Trophoblast cell (in vitro differentiated cells and primary cell): ENCODE measurements at regions not wholly inside any gene's neighbourhood (a gene's known extent, or its start where the extent isn't known, plus 50 kb on each side); places are given as distances from the start of the nearest gene placed in this dataset.
"Not testable (repeated sequence)": the region's sequence is repeated elsewhere in the genome, so short reads cannot be mapped to it uniquely, and the experiment has no call there.

Experiments
- DNase-seq, 2 donors: peaks; one replicate each; pipeline ENCODE4 v3.0.0-alpha.2; 2016
- H2AFZ ChIP-seq: 2 replicates; pipeline ENCODE4 v1.6.1; 2013; ENCODE audit warnings: low read length, moderate library complexity, mild to moderate bottlenecking; ENCODE audit not compliant: insufficient read depth, poor library complexity
- H2AK5ac ChIP-seq: 2 replicates; pipeline ENCODE4 v1.6.1; 2013; ENCODE audit warnings: mild to moderate bottlenecking, low read length
- H2BK120ac ChIP-seq: 2 replicates; pipeline ENCODE4 v1.6.1; 2013; ENCODE audit warnings: low read length, mild to moderate bottlenecking, moderate library complexity; ENCODE audit not compliant: insufficient read depth, poor library complexity
- H2BK12ac ChIP-seq: 2 replicates; pipeline ENCODE4 v1.6.1; 2013; ENCODE audit warnings: mild to moderate bottlenecking, low read length, moderate library complexity
- H2BK5ac ChIP-seq: 2 replicates; pipeline ENCODE4 v1.6.1; 2013; ENCODE audit warnings: low read length, low read depth, moderate library complexity, mild to moderate bottlenecking; ENCODE audit not compliant: poor library complexity
- H3K14ac ChIP-seq: 2 replicates; pipeline ENCODE4 v1.6.1; 2013; ENCODE audit warnings: mild to moderate bottlenecking, low read length
- H3K18ac ChIP-seq: 2 replicates; pipeline ENCODE4 v1.6.1; 2013; ENCODE audit warnings: mild to moderate bottlenecking, low read length
- H3K23ac ChIP-seq: 2 replicates; pipeline ENCODE4 v1.6.1; 2013; ENCODE audit warnings: low read length
- H3K27ac ChIP-seq: 2 replicates; pipeline ENCODE4 v1.5.1; 2013; ENCODE audit warnings: low read depth, mild to moderate bottlenecking, inconsistent platforms, low read length, moderate library complexity
- H3K27me3 ChIP-seq: 2 replicates; pipeline ENCODE4 v1.6.1; 2013; ENCODE audit warnings: inconsistent platforms, mild to moderate bottlenecking, low read length, moderate library complexity; ENCODE audit not compliant: insufficient read depth
- H3K36me3 ChIP-seq, 2 experiments: 1 replicate in 1 of 2; 2 replicates in 1 of 2; pipeline ENCODE4 v1.6.1; 2013; ENCODE audit warnings: low read length in 2 of 2, mild to moderate bottlenecking in 2 of 2, moderate library complexity in 1 of 2; ENCODE audit not compliant: insufficient read depth in 2 of 2, control insufficient read depth in 1 of 2
- H3K4ac ChIP-seq: 2 replicates; pipeline ENCODE4 v1.6.1; 2013; ENCODE audit warnings: low read depth, mild to moderate bottlenecking, low read length, moderate library complexity
- H3K4me1 ChIP-seq, 2 experiments: 1 replicate in 1 of 2; 2 replicates in 1 of 2; pipeline ENCODE4 v1.6.1; 2013; ENCODE audit warnings: low read length in 2 of 2, mild to moderate bottlenecking in 2 of 2, moderate library complexity in 1 of 2; ENCODE audit not compliant: insufficient read depth in 2 of 2, control insufficient read depth in 1 of 2
- H3K4me2 ChIP-seq: 2 replicates; pipeline ENCODE4 v1.6.1; 2013; ENCODE audit warnings: inconsistent platforms, mild to moderate bottlenecking, low read length, moderate library complexity
- H3K4me3 ChIP-seq: 2 replicates; pipeline ENCODE4 v1.5.1; 2013; ENCODE audit warnings: mild to moderate bottlenecking, low read depth, low read length, inconsistent platforms
- H3K79me1 ChIP-seq: one replicate; pipeline ENCODE4 v1.6.1; 2013; ENCODE audit warnings: low read length
- H3K79me2 ChIP-seq: 2 replicates; pipeline ENCODE4 v1.6.1; 2013; ENCODE audit warnings: low read length, mild to moderate bottlenecking; ENCODE audit not compliant: control insufficient read depth, insufficient read depth, poor library complexity
- H3K9ac ChIP-seq: 2 replicates; pipeline ENCODE4 v1.6.1; 2013; ENCODE audit warnings: mild to moderate bottlenecking, low read length
- H3K9me3 ChIP-seq: 2 replicates; pipeline ENCODE4 v1.6.1; 2013; ENCODE audit warnings: low read depth, mild to moderate bottlenecking, control low read depth, inconsistent platforms, low read length; ENCODE audit not compliant: insufficient read depth
- H4K12ac ChIP-seq: 2 replicates; pipeline ENCODE4 v1.6.1; 2013; ENCODE audit warnings: low read depth, mild to moderate bottlenecking, low read length, moderate library complexity
- H4K8ac ChIP-seq: 2 replicates; pipeline ENCODE4 v1.6.1; 2013; ENCODE audit warnings: low read depth, mild to moderate bottlenecking, low read length, moderate library complexity
- H4K91ac ChIP-seq: one replicate; pipeline ENCODE4 v1.6.1; 2013; ENCODE audit warnings: low read depth, mild to moderate bottlenecking, low read length, moderate library complexity
- WGBS: extraction: QIAGEN DNeasy Blood & Tissue Kit; methylation state at CpG from one replicate; pipeline ENCODE4 v1.1.7; 2013; ENCODE audit warnings: missing lambda C conversion rate; ENCODE audit not compliant: insufficient read length, insufficient coverage; ENCODE audit errors: extremely low coverage; 5-methylcytosine and 5-hydroxymethylcytosine counted together

- not testable (repeated sequence) for H3K4me1 ChIP-seq, H3K36me3 ChIP-seq, H2AFZ ChIP-seq, H3K27me3 ChIP-seq, H3K18ac ChIP-seq, H3K4ac ChIP-seq, H2AK5ac ChIP-seq, H3K4me3 ChIP-seq, H3K9me3 ChIP-seq, H4K8ac ChIP-seq, H4K91ac ChIP-seq, DNase-seq, H2BK5ac ChIP-seq, H4K12ac ChIP-seq, H3K4me2 ChIP-seq, H3K14ac ChIP-seq, H3K23ac ChIP-seq, H3K79me1 ChIP-seq, H3K9ac ChIP-seq, H2BK120ac ChIP-seq, H3K79me2 ChIP-seq, H3K27ac ChIP-seq, H2BK12ac ChIP-seq
- no CpG with 5 or more reads among the region's 9 CpGs for WGBS
Observed at GRCh38 chr7:6937746-6938145, 111.7 kb upstream of the CCZ1B start.

GRCh38 chr7:6938284-6938683 lies 112.2 kb upstream of the CCZ1B start:
- H3K36me3 ChIP-seq, H2AK5ac ChIP-seq, H2BK120ac ChIP-seq, H3K9me3 ChIP-seq, H3K79me2 ChIP-seq, H2AFZ ChIP-seq, H3K4ac ChIP-seq, H4K91ac ChIP-seq, H3K4me1 ChIP-seq, H3K27me3 ChIP-seq, H2BK12ac ChIP-seq, H3K4me2 ChIP-seq, H3K4me3 ChIP-seq, H4K12ac ChIP-seq, H2BK5ac ChIP-seq, H3K79me1 ChIP-seq, H3K27ac ChIP-seq, H4K8ac ChIP-seq, H3K18ac ChIP-seq, H3K14ac ChIP-seq, H3K9ac ChIP-seq, H3K23ac ChIP-seq: not testable (repeated sequence)
- peak in 1 of 2 donors; percentile 23 for DNase-seq
- WGBS = no CpG with 5 or more reads among the region's 4 CpGs

- H2BK12ac ChIP-seq, H3K36me3 ChIP-seq: not testable (repeated sequence)
Observed at GRCh38 chr7:6939126-6939525, 113.1 kb upstream of the CCZ1B start.

GRCh38 chr7:6939896-6940295 lies 113.8 kb upstream of the CCZ1B start:
- H4K12ac ChIP-seq, H3K79me2 ChIP-seq, H3K14ac ChIP-seq, H2BK5ac ChIP-seq, H3K4ac ChIP-seq, H3K18ac ChIP-seq, H3K9me3 ChIP-seq, H3K27me3 ChIP-seq, H3K4me1 ChIP-seq, H2AFZ ChIP-seq, H3K23ac ChIP-seq, H2BK120ac ChIP-seq, H4K91ac ChIP-seq, H3K79me1 ChIP-seq, H3K36me3 ChIP-seq, H3K4me3 ChIP-seq, H3K9ac ChIP-seq, H3K4me2 ChIP-seq, H3K27ac ChIP-seq, H2BK12ac ChIP-seq, H4K8ac ChIP-seq, H2AK5ac ChIP-seq, DNase-seq: not testable (repeated sequence)
- no CpG with 5 or more reads among the region's 17 CpGs for WGBS

More at GRCh38 chr7:6939126-6939525, 113.1 kb upstream of the CCZ1B start:
- H2AK5ac ChIP-seq, H4K91ac ChIP-seq, H3K79me2 ChIP-seq, H3K4ac ChIP-seq, H3K18ac ChIP-seq, H2AFZ ChIP-seq, H4K8ac ChIP-seq, H3K27me3 ChIP-seq, H3K9ac ChIP-seq, H3K79me1 ChIP-seq, H3K14ac ChIP-seq, H3K4me1 ChIP-seq, H3K4me2 ChIP-seq, DNase-seq, H3K27ac ChIP-seq, H3K4me3 ChIP-seq, H2BK120ac ChIP-seq, H4K12ac ChIP-seq, H3K23ac ChIP-seq, H2BK5ac ChIP-seq, H3K9me3 ChIP-seq: not testable (repeated sequence)
- no CpG with 5 or more reads among the region's 11 CpGs for WGBS
